PC-9 (cell line): ENCODE measurements at regions not wholly inside any gene's neighbourhood (a gene's known extent, or its start where the extent isn't known, plus 50 kb on each side); places are given as distances from the start of the nearest gene placed in this dataset.

Source experiments
- EZH2 ChIP-seq: fragments of 200-600 bp; sonication (generic); IDR thresholded peaks from 2 replicates; pipeline ENCODE4 v1.8.0; 2017; ENCODE audit warnings: antibody characterized with exemption, low read depth
- TF ChIP-seq, protein P1 (sequence below): fragments of 200-600 bp; sonication (generic); conservative IDR thresholded peaks from 2 replicates; pipeline ENCODE4 v1.6.1; 2017; ENCODE audit warnings: mixed run types, antibody characterized with exemption, mild to moderate bottlenecking, moderate library complexity

DNA sequence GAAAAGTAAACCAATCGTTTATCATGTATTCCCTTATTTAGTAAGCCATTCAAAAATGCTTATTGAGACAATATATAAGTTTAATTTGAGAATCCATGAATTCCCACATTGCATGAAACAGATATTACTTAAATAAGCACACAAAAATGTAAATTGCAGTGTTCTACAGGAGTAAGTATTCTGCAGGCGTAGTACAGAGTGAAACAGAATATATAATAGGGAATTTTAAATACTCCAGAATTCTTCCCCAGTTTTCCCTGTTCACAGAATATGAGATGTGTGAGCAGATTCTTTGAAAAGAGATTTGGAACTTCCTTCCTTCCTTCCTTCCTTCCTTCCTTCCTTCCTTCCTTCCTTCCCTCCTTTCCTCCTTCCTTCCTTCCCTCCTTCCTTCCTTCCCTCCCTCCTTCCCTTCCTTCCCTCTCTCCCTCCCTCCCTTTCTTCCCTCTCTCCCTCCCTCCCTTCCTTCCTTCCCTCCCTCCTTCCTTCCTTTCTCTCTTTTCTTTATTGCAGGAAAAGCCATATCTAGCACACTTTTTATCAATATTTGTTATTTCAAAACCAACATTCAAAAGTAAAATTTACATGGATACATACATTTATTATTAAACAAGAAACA, 977.7 kb upstream of the LRRTM1 start:
- TF ChIP-seq, protein P1, sequence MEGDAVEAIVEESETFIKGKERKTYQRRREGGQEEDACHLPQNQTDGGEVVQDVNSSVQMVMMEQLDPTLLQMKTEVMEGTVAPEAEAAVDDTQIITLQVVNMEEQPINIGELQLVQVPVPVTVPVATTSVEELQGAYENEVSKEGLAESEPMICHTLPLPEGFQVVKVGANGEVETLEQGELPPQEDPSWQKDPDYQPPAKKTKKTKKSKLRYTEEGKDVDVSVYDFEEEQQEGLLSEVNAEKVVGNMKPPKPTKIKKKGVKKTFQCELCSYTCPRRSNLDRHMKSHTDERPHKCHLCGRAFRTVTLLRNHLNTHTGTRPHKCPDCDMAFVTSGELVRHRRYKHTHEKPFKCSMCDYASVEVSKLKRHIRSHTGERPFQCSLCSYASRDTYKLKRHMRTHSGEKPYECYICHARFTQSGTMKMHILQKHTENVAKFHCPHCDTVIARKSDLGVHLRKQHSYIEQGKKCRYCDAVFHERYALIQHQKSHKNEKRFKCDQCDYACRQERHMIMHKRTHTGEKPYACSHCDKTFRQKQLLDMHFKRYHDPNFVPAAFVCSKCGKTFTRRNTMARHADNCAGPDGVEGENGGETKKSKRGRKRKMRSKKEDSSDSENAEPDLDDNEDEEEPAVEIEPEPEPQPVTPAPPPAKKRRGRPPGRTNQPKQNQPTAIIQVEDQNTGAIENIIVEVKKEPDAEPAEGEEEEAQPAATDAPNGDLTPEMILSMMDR: no peak
- no peak for TF ChIP-seq EZH2
